Endodermal cell (in vitro differentiated cells): ENCODE measurements at regions not wholly inside any gene's neighbourhood (a gene's known extent, or its start where the extent isn't known, plus 50 kb on each side); places are given as distances from the start of the nearest gene placed in this dataset.
"Not testable (repeated sequence)": the region's sequence is repeated elsewhere in the genome, so short reads cannot be mapped to it uniquely, and the experiment has no call there.

Experiments
- DNase-seq: peaks from one replicate; pipeline ENCODE4 v3.0.0-alpha.2; 2017
- H3K27ac ChIP-seq: 2 replicates; pipeline ENCODE4 v1.5.1; 2013; ENCODE audit warnings: mild to moderate bottlenecking, low read depth, low read length, moderate library complexity
- H3K27me3 ChIP-seq: 2 replicates; pipeline ENCODE4 v1.6.1; 2013; ENCODE audit warnings: mild to moderate bottlenecking, low read length, moderate library complexity; ENCODE audit not compliant: insufficient read depth, control insufficient read depth, poor library complexity, severe bottlenecking
- H3K36me3 ChIP-seq: 2 replicates; pipeline ENCODE4 v1.7.0; 2013; ENCODE audit warnings: mild to moderate bottlenecking, low read length, moderate library complexity; ENCODE audit not compliant: control insufficient read depth, insufficient read depth
- H3K4me1 ChIP-seq: one replicate; pipeline ENCODE4 v1.7.0; 2013; ENCODE audit warnings: low read length; ENCODE audit not compliant: control insufficient read depth, insufficient read depth
- H3K4me3 ChIP-seq: 2 replicates; pipeline ENCODE4 v1.5.1; 2013; ENCODE audit warnings: mild to moderate bottlenecking, low read length, moderate library complexity
- H3K9ac ChIP-seq: 2 replicates; pipeline ENCODE4 v1.6.1; 2013; ENCODE audit warnings: mild to moderate bottlenecking, low read length, moderate library complexity; ENCODE audit not compliant: poor library complexity, severe bottlenecking; ENCODE audit errors: extremely low read depth
- H3K9me3 ChIP-seq: 2 replicates; pipeline ENCODE4 v1.6.1; 2013; ENCODE audit warnings: mild to moderate bottlenecking, low read length, moderate library complexity; ENCODE audit not compliant: control insufficient read depth
- H3K27ac Mint-ChIP-seq: 2 replicates; pipeline ENCODE4 v1.8.0; 2020; ENCODE audit warnings: mixed read lengths
- H3K27me3 Mint-ChIP-seq: 2 replicates; pipeline ENCODE4 v1.8.0; 2021; ENCODE audit warnings: mild to moderate bottlenecking, mixed read lengths; ENCODE audit not compliant: insufficient read depth
- H3K36me3 Mint-ChIP-seq: 2 replicates; pipeline ENCODE4 v1.8.0; 2020; ENCODE audit warnings: low read depth, mixed read lengths
- H3K4me1 Mint-ChIP-seq: 2 replicates; pipeline ENCODE4 v1.8.0; 2020; ENCODE audit warnings: mixed read lengths
- H3K4me3 Mint-ChIP-seq: 2 replicates; pipeline ENCODE4 v1.8.0; 2020; ENCODE audit warnings: mild to moderate bottlenecking, moderate library complexity, mixed read lengths
- H3K9me3 Mint-ChIP-seq: 2 replicates; pipeline ENCODE4 v1.8.0; 2020; ENCODE audit warnings: mild to moderate bottlenecking, mixed read lengths
- WGBS, 2 experiments: methylation state at CpG; one replicate each; pipeline versions ENCODE4 v1.1.5 to v1.1.7; 2013; ENCODE audit warnings: missing lambda C conversion rate in 2 of 2, mixed read lengths in 1 of 2; ENCODE audit not compliant: insufficient coverage in 1 of 2, insufficient read length in 1 of 2; 5-methylcytosine and 5-hydroxymethylcytosine counted together
- TF ChIP-seq, protein P1 (sequence below): fragments of 200-600 bp; sonication (generic); conservative IDR thresholded peaks from 2 replicates; pipeline ENCODE4 v1.5.0; 2021; ENCODE audit warnings: antibody characterized with exemption, mild to moderate bottlenecking

DNA sequence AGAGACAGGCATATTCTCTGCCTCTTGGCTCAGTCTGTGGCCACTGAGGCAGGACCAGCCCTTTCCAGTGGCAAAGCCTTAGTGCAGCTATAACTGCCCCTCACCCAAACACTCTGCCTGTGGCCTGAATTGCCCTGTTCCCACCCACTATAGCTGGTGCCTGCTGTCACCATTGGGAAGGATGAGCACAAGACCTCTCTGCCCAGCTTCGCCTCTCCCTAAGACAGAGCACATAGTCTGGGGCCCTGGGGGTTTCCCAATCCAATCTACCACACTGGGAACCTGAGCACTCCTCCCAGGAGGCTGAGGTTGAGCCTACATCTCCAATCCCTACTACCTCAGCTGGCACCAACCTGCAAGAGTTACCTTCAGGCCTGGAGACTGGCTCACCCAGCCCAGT is 670.4 kb downstream of the JRKL start:
- Histone ChIP-seq H3K9ac (no peak overlapping the region), H3K9me3 (peaks cover 11% of the 10 kb centered on the region), H3K4me1 (no peaks in the 10 kb centered on the region), H3K4me3 (no peak overlapping the region), H3K36me3 (no peaks in the 10 kb centered on the region), H3K27ac (no peak overlapping the region), H3K27me3 (no peaks in the 10 kb centered on the region)
- no peaks in the 10 kb centered on the region for H3K36me3 Mint-ChIP-seq
- no peak for DNase-seq
- no peak overlapping the region for H3K27ac Mint-ChIP-seq
- peaks cover 6% of the 10 kb centered on the region for H3K9me3 Mint-ChIP-seq
- no peak overlapping the region for H3K4me3 Mint-ChIP-seq
- WGBS, 2 experiments = 86 to 100% methylated on average over 1 of the region's 1 CpG
- TF ChIP-seq, protein P1, sequence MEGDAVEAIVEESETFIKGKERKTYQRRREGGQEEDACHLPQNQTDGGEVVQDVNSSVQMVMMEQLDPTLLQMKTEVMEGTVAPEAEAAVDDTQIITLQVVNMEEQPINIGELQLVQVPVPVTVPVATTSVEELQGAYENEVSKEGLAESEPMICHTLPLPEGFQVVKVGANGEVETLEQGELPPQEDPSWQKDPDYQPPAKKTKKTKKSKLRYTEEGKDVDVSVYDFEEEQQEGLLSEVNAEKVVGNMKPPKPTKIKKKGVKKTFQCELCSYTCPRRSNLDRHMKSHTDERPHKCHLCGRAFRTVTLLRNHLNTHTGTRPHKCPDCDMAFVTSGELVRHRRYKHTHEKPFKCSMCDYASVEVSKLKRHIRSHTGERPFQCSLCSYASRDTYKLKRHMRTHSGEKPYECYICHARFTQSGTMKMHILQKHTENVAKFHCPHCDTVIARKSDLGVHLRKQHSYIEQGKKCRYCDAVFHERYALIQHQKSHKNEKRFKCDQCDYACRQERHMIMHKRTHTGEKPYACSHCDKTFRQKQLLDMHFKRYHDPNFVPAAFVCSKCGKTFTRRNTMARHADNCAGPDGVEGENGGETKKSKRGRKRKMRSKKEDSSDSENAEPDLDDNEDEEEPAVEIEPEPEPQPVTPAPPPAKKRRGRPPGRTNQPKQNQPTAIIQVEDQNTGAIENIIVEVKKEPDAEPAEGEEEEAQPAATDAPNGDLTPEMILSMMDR = no peak
- no peaks in the 10 kb centered on the region for H3K4me1 Mint-ChIP-seq
- H3K27me3 Mint-ChIP-seq = no peaks in the 10 kb centered on the region

DNA sequence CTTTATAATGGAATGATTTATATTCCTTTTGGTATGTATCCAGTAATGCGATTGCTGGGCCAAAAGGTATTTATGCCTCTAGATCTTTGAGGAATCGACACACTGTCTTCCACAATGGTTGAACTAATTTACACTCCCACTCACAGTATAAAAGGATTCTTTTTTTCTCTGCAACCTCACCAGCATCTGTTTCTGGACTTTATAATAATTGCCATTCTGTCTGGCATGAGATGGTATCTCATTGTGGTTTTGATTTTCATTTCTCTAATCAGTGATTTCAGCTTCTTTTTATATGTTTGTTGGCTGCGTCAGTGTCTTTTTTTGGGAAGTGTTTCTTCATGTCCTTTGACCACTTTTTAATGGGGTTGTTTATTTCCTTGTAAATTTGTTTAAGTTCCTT is 679.3 kb downstream of the JRKL start:
- Histone ChIP-seq H3K27ac (no peak overlapping the region), H3K36me3 (no peaks in the 10 kb centered on the region), H3K9me3 (peaks cover 24% of the 10 kb centered on the region), H3K4me3 (no peak overlapping the region), H3K4me1 (no peaks in the 10 kb centered on the region), H3K27me3 (no peaks in the 10 kb centered on the region), H3K9ac (no peak overlapping the region)
- H3K27ac Mint-ChIP-seq = no peak overlapping the region
- H3K4me1 Mint-ChIP-seq = no peaks in the 10 kb centered on the region
- no peak overlapping the region for H3K4me3 Mint-ChIP-seq
- H3K36me3 Mint-ChIP-seq = peaks cover 1% of the 10 kb centered on the region
- TF ChIP-seq, protein P1 = no peak
- peaks cover 33% of the 10 kb centered on the region for H3K9me3 Mint-ChIP-seq
- WGBS, 2 experiments = 90% methylated on average over 3 of the region's 3 CpGs; no CpG with 5 or more reads in 1 of the 2 experiments
- DNase-seq = no peak
- no peaks in the 10 kb centered on the region for H3K27me3 Mint-ChIP-seq

DNA sequence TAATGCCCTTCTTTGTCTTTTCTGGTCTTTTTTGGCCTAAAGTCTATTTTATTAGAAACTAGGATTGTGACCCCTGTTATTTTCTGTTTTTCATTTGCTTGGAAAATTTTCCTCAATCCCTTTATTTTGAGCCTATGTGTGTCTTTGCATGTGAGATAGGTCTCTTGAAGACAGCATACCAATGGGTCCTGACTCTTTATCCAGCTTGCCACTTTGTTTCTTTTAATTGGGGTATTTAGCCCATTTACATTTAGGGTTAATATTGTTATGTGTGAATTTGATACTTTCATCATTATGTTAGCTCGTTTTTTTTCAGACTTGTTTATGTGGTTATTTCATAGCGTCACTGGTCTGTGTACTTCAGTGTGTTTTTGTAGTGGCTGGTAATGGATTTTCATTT is 682.6 kb downstream of the JRKL start:
- no peak overlapping the region for H3K4me3 Mint-ChIP-seq
- TF ChIP-seq, protein P1 = no peak
- Histone ChIP-seq H3K4me1 (no peaks in the 10 kb centered on the region), H3K9me3 (peaks cover 24% of the 10 kb centered on the region), H3K27me3 (no peaks in the 10 kb centered on the region), H3K27ac (no peak overlapping the region), H3K9ac (no peak overlapping the region), H3K4me3 (peak overlapping the region; percentile 58), H3K36me3 (no peaks in the 10 kb centered on the region)
- H3K9me3 Mint-ChIP-seq = peaks cover 38% of the 10 kb centered on the region
- DNase-seq = no peak
- peaks cover 1% of the 10 kb centered on the region for H3K36me3 Mint-ChIP-seq
- no peaks in the 10 kb centered on the region for H3K27me3 Mint-ChIP-seq
- no peak overlapping the region for H3K27ac Mint-ChIP-seq
- H3K4me1 Mint-ChIP-seq = no peaks in the 10 kb centered on the region
- WGBS, 2 experiments = 88% methylated on average over 2 of the region's 2 CpGs; no CpG with 5 or more reads in 1 of the 2 experiments

DNA sequence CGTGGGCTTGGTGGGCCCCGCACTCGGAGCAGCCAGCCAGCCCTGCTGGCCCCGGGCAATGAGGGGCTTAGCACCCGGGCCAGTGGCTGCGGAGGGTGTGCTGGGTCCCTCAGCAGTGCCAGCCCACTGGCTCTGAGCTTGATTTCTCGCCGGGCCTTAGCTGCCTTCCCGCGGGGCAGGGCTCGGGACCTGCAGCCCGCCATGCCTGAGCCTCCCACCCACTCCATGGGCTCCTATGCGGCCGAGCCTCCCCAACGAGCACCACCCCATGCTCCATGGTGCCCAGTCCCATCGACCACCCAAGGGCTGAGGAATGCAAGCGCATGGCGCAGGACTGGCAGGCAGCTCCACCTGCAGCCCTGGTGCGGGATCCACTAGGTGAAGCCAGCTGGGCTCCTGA is 686.9 kb downstream of the JRKL start:
- not testable (repeated sequence) for H3K27ac Mint-ChIP-seq, H3K4me3 Mint-ChIP-seq, H3K27me3 Mint-ChIP-seq, H3K9ac ChIP-seq, H3K4me1 Mint-ChIP-seq, H3K27me3 ChIP-seq, H3K36me3 Mint-ChIP-seq, H3K4me1 ChIP-seq, H3K27ac ChIP-seq, H3K4me3 ChIP-seq, DNase-seq, H3K36me3 ChIP-seq
- 94 to 97% methylated on average over 7 to 16 of the region's 19 CpGs for WGBS, 2 experiments
- peaks cover 19% of the 10 kb centered on the region for H3K9me3 ChIP-seq
- peaks cover 28% of the 10 kb centered on the region for H3K9me3 Mint-ChIP-seq
